AG09309 (cell line): ENCODE measurements at regions not wholly inside any gene's neighbourhood (a gene's known extent, or its start where the extent isn't known, plus 50 kb on each side); places are given as distances from the start of the nearest gene placed in this dataset.

Experiments
- DNase-seq: peaks from one replicate; pipeline ENCODE4 v3.0.0-alpha.2; 2010; ENCODE audit warnings: low read depth
- H3K4me3 ChIP-seq: 2 replicates; pipeline ENCODE4 v1.5.1; 2011; ENCODE audit warnings: mild to moderate bottlenecking, low read depth, low read length, moderate library complexity; ENCODE audit not compliant: control insufficient read depth
- CTCF ChIP-seq: IDR thresholded peaks from 2 replicates; pipeline ENCODE4 v1.5.1; 2011; ENCODE audit warnings: mild to moderate bottlenecking, low read depth, low read length, inconsistent platforms; ENCODE audit not compliant: insufficient read depth, control insufficient read depth; ENCODE audit errors: missing control alignments

DNA sequence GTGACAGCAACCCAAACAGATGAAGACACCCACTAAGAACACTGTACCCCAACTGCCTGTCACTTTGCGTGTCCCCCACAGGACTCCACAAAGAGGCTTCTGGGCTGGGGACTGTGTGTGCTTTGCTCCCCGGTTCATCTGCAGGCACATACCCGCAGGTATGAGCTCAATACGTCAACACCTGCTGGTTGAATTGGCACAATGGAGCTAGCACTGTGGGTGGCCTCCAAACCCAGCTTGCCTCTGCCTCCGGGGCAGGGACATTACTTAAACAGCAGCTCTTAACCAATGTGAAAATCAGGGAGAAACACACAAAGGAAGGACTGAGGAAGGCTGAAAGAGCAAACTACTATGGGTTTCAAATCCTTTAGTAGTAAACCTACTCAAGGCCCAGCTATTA lies 140.2 kb upstream of the TIAM1 start:
- no peak for TF ChIP-seq CTCF
- DNase-seq, result no peak
- H3K4me3 ChIP-seq, result no peak overlapping the region

DNA sequence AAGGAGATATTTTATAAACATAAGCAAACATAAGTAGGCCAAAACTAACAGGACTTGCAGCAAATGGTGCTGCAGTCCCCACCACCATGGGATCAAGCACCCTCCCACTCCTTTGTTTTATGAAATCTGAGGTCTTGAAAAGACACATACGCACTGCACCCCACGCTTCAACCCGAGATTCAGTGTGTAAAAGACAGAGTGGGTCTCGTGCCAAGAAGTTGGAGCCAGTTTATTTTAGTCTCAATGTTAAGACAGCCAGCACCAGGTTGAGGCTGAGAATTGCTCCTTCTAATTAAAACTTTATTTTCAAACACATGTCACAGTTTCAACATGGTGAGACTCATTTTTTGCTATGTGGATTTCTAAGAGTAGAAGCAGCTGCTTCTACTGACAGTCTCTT lies 139.1 kb upstream of the TIAM1 start:
- DNase-seq, result no peak
- no peak overlapping the region for H3K4me3 ChIP-seq
- no peak for TF ChIP-seq CTCF

DNA sequence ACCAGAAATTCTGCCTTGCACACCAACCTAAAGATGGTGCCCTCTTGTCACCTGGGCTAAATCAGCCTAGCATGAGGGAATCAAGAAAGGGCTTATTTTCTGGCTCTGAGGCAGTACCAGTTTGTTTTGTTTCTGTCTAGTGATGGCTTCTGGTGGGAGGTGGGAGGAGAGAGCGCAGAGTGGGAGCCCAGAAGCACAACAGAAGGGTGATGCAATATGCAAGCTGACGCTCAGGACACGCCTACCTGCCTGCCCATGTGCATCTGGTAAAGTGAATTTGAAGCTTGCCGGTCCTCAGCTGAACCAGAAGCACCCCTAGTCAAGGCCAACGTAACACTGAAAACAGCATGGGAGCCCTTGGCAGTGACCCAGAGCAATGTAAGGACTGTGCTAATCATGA lies 138.4 kb upstream of the TIAM1 start:
- no peak for TF ChIP-seq CTCF
- DNase-seq, result no peak
- no peak overlapping the region for H3K4me3 ChIP-seq

DNA sequence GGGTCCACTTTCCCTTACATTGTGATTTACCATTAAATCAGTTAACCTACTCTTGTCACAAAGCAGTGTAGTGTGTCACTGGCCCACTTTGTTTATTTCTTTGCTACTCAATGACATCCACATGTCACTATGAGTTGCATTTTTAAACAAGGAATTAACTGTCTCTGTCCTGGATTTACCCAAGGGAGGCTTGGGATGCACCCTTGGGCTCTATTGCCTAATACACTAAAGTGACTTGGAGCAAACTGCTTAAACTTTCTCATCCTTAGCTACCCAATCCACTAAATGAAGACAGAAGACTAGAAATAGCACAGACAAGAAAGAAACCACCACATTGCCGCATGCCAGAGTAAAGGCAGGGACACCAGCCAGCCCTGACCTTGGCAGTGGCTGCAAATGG lies 136.2 kb upstream of the TIAM1 start:
- no peak overlapping the region for H3K4me3 ChIP-seq
- no peak for TF ChIP-seq CTCF
- DNase-seq, result no peak

GRCh38 chr21:31479714-31480113 lies 135.7 kb upstream of the TIAM1 start:
- TF ChIP-seq CTCF, result no peak
- H3K4me3 ChIP-seq, result no peak overlapping the region
- DNase-seq, result no peak

- TF ChIP-seq CTCF, result no peak
- DNase-seq, result no peak
- no peak overlapping the region for H3K4me3 ChIP-seq
Observed at GRCh38 chr21:31479222-31479621, 135.2 kb upstream of the TIAM1 start.

GRCh38 chr21:31476263-31477022 lies 132.4 kb upstream of the TIAM1 start:
- TF ChIP-seq CTCF, result no peak
- no peak overlapping the region for H3K4me3 ChIP-seq
- DNase-seq, result no peak
